Muscle of leg (tissue), 3 donors: ENCODE measurements at regions not wholly inside any gene's neighbourhood (a gene's known extent, or its start where the extent isn't known, plus 50 kb on each side); places are given as distances from the start of the nearest gene placed in this dataset.
A peak's percentile ranks its signal among the peaks of the same experiment; 100 is the strongest.
"Not testable (repeated sequence)": the region's sequence is repeated elsewhere in the genome, so short reads cannot be mapped to it uniquely, and the experiment has no call there.

Experiments used
- DNase-seq: peaks from one replicate; pipeline ENCODE4 v3.0.0; 2013
- H3K27ac ChIP-seq: one replicate; pipeline ENCODE4 v1.5.1; 2013; ENCODE audit warnings: mild to moderate bottlenecking, low read length, control low read depth
- H3K27me3 ChIP-seq: one replicate; pipeline ENCODE4 v1.6.1; 2013; ENCODE audit warnings: low read length; ENCODE audit not compliant: control insufficient read depth, insufficient read depth
- H3K36me3 ChIP-seq: one replicate; pipeline ENCODE4 v1.6.1; 2013; ENCODE audit warnings: low read length; ENCODE audit not compliant: control insufficient read depth, insufficient read depth
- H3K4me1 ChIP-seq: one replicate; pipeline ENCODE4 v1.6.1; 2013; ENCODE audit warnings: low read length; ENCODE audit not compliant: control insufficient read depth, insufficient read depth
- H3K4me3 ChIP-seq: one replicate; pipeline ENCODE4 v1.5.1; 2013; ENCODE audit warnings: low read length, control low read depth
- H3K9me3 ChIP-seq: replicated peaks from 2 replicates; pipeline ENCODE4 v1.6.1; 2013; ENCODE audit warnings: low read depth, low read length; ENCODE audit not compliant: control insufficient read depth
- WGBS: methylation state at CpG from one replicate; pipeline ENCODE4 v1.1.5; 2013; ENCODE audit warnings: missing lambda C conversion rate; ENCODE audit not compliant: insufficient coverage; 5-methylcytosine and 5-hydroxymethylcytosine counted together

DNA sequence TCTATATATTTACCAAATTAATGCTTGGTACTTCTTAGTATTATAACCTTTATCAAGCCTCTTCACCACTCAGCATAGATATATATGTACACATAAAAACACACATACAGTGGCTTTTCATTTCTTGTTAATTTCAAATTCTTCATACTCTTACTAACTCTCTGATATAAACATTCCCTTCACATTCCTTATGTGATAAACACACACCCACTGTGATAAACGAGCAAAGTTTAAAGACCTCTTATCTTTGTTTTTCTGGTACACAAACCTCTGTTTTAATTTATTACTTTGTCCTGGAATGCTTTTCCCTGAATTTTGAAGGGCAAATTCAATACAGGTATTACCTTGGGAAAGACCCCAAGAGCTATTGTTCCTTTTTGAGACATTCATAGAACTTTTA, 379.1 kb upstream of the TMPRSS15 start:
- no peaks in the 10 kb centered on the region for H3K27me3 ChIP-seq
- no peaks in the 10 kb centered on the region for H3K9me3 ChIP-seq
- H3K27ac ChIP-seq, result no peak overlapping the region
- H3K36me3 ChIP-seq, result no peaks in the 10 kb centered on the region
- no CpG with 5 or more reads among the region's 1 CpG for WGBS
- no peak overlapping the region for H3K4me3 ChIP-seq
- no peaks in the 10 kb centered on the region for H3K4me1 ChIP-seq
- no peak for DNase-seq

DNA sequence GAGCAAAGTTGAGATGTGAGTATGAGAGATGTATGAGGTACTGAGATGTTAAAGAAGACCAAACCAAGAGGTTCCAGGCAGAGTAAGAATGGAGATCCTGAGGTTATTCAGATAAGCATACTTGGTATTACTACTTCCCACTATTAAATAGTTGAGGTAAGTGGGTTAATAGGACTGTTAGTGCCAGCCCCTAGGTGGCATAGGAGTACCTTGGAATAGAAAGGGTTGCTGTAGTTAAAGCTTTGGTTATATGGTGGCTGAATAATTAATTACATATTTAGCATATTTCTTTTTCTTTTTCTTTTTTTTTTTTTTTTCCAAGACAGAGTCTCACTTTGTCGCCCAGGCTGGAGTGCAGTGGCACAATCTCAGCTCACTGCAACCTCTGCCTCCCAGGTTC, 397.9 kb upstream of the TMPRSS15 start:
- WGBS, result no CpG with 5 or more reads among the region's 1 CpG
- no peak overlapping the region for H3K27ac ChIP-seq
- H3K4me3 ChIP-seq, result no peak overlapping the region

DNA sequence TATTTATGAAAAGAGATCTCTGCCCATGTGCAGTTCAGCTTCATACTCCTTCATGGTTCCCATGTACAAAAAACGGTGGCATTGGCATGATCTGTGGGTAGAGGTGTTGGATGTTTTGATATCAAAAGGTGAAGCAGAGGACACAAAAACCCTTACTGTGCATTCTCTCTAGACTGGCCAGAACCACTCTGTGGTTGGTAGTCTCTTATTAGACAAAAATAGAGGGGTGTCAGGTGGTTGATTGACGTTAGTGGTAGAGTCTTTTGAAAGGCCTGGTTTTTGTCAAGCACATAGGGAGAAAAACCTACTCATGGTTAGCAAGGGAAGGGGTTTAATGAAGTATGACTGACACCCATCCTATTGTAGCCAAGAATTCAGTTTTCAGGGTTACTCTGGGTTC, 400.0 kb upstream of the TMPRSS15 start:
- Histone ChIP-seq H3K9me3 (no peaks in the 10 kb centered on the region), H3K27me3 (no peaks in the 10 kb centered on the region), H3K4me1 (no peaks in the 10 kb centered on the region), H3K4me3 (no peak overlapping the region), H3K36me3 (no peaks in the 10 kb centered on the region), H3K27ac (no peak overlapping the region)
- no peak for DNase-seq
- WGBS, result no CpG with 5 or more reads among the region's 2 CpGs

More for the DNA sequence above, 397.9 kb upstream of the TMPRSS15 start:
- Histone ChIP-seq H3K4me1 (no peaks in the 10 kb centered on the region), H3K36me3 (no peaks in the 10 kb centered on the region), H3K9me3 (no peaks in the 10 kb centered on the region), H3K27me3 (no peaks in the 10 kb centered on the region)
- peak; percentile 1 for DNase-seq

DNA sequence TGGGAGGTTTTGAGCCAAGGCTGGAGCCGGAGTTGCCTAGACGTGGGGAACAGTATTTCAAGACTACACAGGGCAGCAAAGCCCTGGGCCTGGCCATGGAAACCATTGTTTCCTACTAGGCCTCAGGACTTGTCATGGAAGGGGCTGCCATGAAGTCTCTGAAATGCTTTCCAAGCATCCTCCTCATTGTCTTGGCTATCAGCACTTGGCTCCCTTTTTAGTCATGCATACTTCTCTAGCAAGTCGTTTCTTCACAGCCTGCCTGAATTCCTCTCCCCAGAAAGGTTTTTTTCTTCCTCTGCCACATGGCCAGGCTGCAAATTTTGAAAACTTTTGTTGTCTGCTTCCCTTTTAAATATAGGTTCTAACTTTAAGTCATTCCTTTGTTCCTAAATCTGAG, 406.6 kb upstream of the TMPRSS15 start:
- no peak overlapping the region for H3K27ac ChIP-seq
- 94% methylated on average over 2 of the region's 3 CpGs for WGBS
- H3K27me3 ChIP-seq, result no peaks in the 10 kb centered on the region
- no peak for DNase-seq
- H3K36me3 ChIP-seq, result no peaks in the 10 kb centered on the region
- no peaks in the 10 kb centered on the region for H3K4me1 ChIP-seq
- no peak overlapping the region for H3K4me3 ChIP-seq
- H3K9me3 ChIP-seq, result no peaks in the 10 kb centered on the region

DNA sequence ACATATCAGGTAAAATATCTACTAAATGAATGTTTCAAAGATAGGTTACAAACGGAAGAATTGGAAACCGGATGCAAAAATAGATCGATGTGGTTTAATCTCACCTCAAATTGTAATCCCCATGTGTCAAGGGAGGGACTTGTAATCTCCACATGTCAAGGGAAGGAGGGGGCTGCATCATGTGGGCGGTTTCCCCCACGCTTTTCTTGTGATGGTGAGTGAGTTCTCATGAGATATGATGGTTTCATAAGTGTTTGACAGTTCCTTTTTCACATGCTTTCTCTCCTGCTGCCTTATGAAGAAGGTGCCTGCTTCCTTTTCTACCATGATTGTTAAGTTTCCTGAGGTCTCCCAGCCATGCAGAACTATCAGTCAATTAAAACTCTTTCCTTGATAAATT, 408.7 kb upstream of the TMPRSS15 start:
- no CpG with 5 or more reads among the region's 5 CpGs for WGBS
- no peaks in the 10 kb centered on the region for H3K9me3 ChIP-seq

DNA sequence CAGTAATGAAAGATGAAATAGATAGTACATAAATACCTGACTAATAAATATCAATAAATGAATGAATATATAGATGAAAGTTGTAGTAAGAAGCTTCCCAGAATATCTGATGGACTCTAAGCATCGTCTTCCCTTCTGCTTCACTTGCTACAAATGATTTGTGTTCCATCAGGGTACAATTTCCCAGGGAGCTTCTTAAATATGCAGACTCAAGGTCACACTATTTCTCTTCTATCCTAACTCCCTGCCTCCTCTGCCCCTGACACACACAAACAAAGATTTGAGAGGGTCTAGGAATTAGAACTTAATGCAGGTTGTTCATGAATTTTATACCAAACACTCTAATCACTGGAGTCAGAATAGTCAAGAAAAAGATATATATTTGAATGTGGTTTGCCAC, 415.9 kb upstream of the TMPRSS15 start:
- Histone ChIP-seq H3K4me1 (no peaks in the 10 kb centered on the region), H3K27ac (no peak overlapping the region), H3K27me3 (no peaks in the 10 kb centered on the region), H3K4me3 (no peak overlapping the region), H3K36me3 (no peaks in the 10 kb centered on the region), H3K9me3 (no peaks in the 10 kb centered on the region)
- no peak for DNase-seq
- no CpG with 5 or more reads among the region's 1 CpG for whole genome bisulfite sequencing

More for the DNA sequence above, 408.7 kb upstream of the TMPRSS15 start:
- DNase-seq, result no peak
- H3K27me3 ChIP-seq, result no peaks in the 10 kb centered on the region
- H3K4me3 ChIP-seq, result no peak overlapping the region
- H3K36me3 ChIP-seq, result no peaks in the 10 kb centered on the region
- no peak overlapping the region for H3K27ac ChIP-seq
- no peaks in the 10 kb centered on the region for H3K4me1 ChIP-seq

DNA sequence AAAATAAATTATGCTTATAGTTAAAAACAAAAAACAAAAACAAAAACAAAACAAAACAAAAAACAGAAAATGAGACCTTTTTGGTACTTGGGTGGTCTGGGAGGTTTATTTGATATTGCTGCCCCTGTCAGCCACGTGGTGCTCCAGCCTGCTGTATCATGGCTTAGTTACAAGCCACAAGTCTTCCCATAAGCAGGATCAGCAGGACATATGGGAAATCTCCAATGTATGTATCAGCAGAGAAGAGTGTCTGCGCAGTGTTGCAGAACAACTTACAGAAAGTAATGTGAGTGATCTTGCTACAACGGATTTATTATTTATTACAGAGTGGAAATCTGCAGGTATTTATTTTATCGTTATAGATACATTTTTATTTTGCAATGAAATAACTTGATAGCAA, 423.0 kb upstream of the TMPRSS15 start:
- Histone ChIP-seq H3K27ac (no peak overlapping the region), H3K4me3 (no peak overlapping the region), H3K4me1 (no peaks in the 10 kb centered on the region), H3K36me3 (no peaks in the 10 kb centered on the region), H3K27me3 (no peaks in the 10 kb centered on the region), H3K9me3 (no peaks in the 10 kb centered on the region)
- DNase-seq, result no peak
- WGBS, result no CpG with 5 or more reads among the region's 4 CpGs

DNA sequence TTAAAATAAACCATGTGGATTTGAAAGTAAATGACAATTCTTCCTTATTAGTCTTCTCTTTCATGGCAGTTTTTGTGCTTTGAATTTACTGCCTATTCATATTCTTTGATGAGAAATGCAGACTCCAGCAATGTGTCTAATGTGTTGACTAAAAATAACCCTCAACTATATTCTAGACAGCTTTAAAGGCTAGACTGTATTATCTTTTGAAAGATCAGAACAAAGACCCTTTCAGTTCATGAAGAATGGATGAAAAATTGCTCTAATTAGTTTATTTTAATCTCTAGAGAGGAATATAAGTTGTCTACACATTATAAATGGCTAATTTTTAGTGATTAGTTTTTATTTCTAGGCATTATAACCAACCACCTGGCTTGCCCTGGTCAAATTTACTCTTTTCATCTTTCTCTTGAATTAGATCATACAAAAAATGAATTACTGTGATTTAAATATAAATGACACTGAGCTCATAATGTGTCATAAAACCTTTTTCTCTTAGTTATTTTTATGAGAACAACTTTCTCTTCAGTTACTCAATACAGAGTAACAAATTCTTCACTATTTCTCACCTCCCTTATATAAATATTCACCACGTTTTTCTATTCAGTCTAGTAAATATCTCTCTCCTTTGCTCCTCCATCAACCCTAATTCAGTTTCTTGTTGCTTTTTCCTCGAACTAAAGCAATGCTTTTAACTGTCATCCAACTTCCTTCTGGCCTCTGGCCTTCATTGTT, 428.5 kb upstream of the TMPRSS15 start:
- no peaks in the 10 kb centered on the region for H3K4me1 ChIP-seq
- peak overlapping the region; percentile 54 for H3K27ac ChIP-seq
- 58% methylated on average over 2 of the region's 2 CpGs for WGBS
- H3K27me3 ChIP-seq, result no peaks in the 10 kb centered on the region
- no peak overlapping the region for H3K4me3 ChIP-seq
- no peaks in the 10 kb centered on the region for H3K36me3 ChIP-seq
- H3K9me3 ChIP-seq, result no peaks in the 10 kb centered on the region
- peak; percentile 18 for DNase-seq

DNA sequence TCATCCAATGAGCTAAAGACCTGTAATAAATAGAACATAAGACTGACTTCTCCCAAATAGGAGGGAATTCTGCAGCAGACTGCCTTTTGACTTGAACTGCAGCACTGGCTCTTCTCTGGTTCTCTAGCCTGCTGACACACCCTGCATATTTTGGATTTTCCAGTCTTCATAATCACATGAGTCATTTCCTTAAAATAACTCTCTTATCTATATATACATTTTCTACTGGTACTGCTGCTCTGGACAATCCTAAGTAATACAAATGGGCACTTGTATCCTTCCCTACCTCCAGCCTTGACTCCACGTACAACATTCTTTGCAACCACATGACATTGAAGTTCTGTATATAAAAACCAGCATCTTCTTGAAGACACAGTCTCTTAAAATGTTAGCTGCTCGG, 429.4 kb upstream of the TMPRSS15 start:
- no CpG with 5 or more reads among the region's 2 CpGs for WGBS
- peak; percentile 34 for DNase-seq
- peak overlapping the region; percentile 70 for H3K27ac ChIP-seq

DNA sequence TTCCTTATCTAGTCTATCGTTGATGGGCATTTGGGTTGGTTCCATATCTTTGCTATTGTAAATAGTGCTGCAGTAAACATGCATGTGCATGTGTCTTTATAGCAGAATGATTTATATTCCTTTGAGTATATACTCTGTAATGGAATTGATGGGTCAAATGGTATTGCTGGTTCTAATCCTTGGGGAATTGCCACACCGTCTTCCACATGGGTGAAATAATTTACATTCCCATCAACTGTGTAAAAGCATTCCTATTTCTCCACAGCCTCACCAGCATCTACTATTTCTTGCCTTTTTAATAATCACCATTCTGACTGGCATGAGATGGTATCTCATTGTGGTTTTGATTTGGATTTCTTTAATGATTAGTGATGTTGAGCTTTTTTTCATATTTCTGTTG, 430.5 kb upstream of the TMPRSS15 start:
- not testable (repeated sequence) for H3K27ac ChIP-seq, H3K36me3 ChIP-seq, H3K27me3 ChIP-seq, H3K4me3 ChIP-seq, H3K4me1 ChIP-seq, DNase-seq, H3K9me3 ChIP-seq
- no CpG with 5 or more reads among the region's 2 CpGs for WGBS

More for the DNA sequence above, 429.4 kb upstream of the TMPRSS15 start:
- Histone ChIP-seq H3K4me3 (no peak overlapping the region), H3K9me3 (peaks cover 3% of the 10 kb centered on the region), H3K27me3 (no peaks in the 10 kb centered on the region), H3K36me3 (no peaks in the 10 kb centered on the region), H3K4me1 (no peaks in the 10 kb centered on the region)

DNA sequence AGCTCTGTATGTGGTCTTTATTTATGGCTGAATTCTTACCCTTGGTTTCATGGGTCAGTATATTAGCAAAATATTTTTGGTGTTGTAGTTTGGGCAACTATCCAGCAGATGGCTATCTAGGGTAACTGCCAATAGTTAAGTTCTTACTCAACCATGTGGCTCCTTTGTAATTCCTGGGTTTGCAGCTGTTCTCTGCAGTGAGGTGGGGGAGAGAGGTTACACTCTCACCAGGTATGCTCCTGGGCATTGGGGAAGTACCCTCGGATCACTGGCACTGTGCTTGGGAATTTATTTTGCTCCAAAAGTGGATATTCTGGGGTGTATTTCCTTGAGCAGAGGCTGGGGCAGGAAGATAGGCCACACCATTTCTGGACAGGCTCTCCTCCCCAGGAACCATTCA, 436.7 kb upstream of the TMPRSS15 start:
- no peaks in the 10 kb centered on the region for H3K4me1 ChIP-seq
- H3K4me3 ChIP-seq, result no peak overlapping the region
- H3K27me3 ChIP-seq, result no peaks in the 10 kb centered on the region
- no CpG with 5 or more reads among the region's 1 CpG for WGBS
- DNase-seq, result no peak
- H3K9me3 ChIP-seq, result peaks cover 10% of the 10 kb centered on the region
- no peak overlapping the region for H3K27ac ChIP-seq
- H3K36me3 ChIP-seq, result no peaks in the 10 kb centered on the region
